NB4 (cell line): ENCODE measurements at regions not wholly inside any gene's neighbourhood (a gene's known extent, or its start where the extent isn't known, plus 50 kb on each side); places are given as distances from the start of the nearest gene placed in this dataset.
A peak's percentile ranks its signal among the peaks of the same experiment; 100 is the strongest.

Experiments
- DNase-seq: peaks from one replicate; pipeline ENCODE4 v3.0.0; 2010; ENCODE audit warnings: low read depth
- H3K4me3 ChIP-seq: one replicate; pipeline ENCODE4 v1.5.1; 2011; ENCODE audit warnings: mild to moderate bottlenecking, low read depth, low read length, moderate library complexity
- MYC ChIP-seq: IDR thresholded peaks from 2 replicates; pipeline ENCODE4 v1.6.1; 2011; ENCODE audit warnings: low read depth, low read length
- POLR2A ChIP-seq: IDR thresholded peaks from 2 replicates; pipeline ENCODE4 v1.6.1; 2011; ENCODE audit warnings: mild to moderate bottlenecking; ENCODE audit not compliant: insufficient read length; ENCODE audit errors: extremely low read depth
- TF ChIP-seq, protein P1 (sequence below): IDR thresholded peaks from one replicate; pipeline ENCODE4 v1.5.1; 2012; ENCODE audit warnings: low read depth, low read length
- TF ChIP-seq, protein P2 (sequence below): IDR thresholded peaks from 2 replicates; pipeline ENCODE4 v1.6.1; 2011; ENCODE audit warnings: low read depth, low read length

DNA sequence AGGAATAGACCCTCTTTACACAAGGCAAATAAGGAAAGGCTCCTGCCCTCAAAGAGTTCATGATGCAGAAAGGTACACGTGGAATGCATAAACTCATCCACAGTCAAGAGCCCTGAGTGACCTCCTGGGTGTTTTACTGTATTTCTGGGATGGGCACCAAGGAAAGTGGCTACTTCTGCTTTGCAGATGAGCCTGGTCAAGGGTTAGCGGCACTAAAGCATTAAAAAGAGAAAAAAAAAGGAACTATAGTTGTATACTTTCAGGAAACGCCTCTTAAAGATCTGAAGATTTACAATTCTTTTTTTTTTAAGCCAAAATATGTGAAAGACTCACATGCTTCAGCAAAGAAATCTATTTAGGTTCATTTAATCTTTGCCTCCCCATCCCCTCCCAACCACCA, 366.2 kb upstream of the PDE4D start:
- peak; percentile 69 for DNase-seq
- TF ChIP-seq, protein P1, sequence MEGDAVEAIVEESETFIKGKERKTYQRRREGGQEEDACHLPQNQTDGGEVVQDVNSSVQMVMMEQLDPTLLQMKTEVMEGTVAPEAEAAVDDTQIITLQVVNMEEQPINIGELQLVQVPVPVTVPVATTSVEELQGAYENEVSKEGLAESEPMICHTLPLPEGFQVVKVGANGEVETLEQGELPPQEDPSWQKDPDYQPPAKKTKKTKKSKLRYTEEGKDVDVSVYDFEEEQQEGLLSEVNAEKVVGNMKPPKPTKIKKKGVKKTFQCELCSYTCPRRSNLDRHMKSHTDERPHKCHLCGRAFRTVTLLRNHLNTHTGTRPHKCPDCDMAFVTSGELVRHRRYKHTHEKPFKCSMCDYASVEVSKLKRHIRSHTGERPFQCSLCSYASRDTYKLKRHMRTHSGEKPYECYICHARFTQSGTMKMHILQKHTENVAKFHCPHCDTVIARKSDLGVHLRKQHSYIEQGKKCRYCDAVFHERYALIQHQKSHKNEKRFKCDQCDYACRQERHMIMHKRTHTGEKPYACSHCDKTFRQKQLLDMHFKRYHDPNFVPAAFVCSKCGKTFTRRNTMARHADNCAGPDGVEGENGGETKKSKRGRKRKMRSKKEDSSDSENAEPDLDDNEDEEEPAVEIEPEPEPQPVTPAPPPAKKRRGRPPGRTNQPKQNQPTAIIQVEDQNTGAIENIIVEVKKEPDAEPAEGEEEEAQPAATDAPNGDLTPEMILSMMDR, result no peak
- H3K4me3 ChIP-seq, result no peak overlapping the region

DNA sequence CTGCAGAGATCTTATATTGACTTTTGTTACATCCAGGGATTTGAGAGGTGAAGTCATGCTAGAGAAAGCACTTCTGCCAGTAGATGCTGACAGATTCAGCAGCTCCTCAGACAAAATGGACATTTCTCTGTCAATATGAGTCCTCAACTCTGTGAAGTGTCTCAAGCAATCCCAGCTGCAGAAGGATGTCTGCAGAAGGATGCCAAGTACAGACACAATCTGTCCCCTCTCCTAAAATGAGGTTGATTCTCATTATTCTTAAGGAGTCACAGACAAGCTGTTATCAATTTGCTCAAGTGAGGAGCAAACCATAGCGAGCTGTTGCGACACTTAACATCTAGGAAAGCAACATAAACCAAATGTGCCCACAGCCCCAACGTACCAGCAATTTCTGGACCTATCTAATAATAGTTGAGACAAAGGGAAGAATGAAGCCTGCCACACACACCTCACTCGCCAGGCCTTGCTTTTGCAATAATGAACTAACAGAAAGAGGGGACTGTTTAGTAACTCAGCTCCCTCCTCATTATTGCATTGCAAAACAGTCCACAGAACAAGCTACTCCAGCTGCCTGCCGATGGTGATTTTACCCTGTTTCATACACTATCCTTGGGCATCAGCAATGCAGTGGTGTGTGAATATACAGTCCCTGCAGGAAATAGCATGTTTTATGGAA, 364.2 kb upstream of the PDE4D start:
- TF ChIP-seq, protein P1, result no peak
- TF ChIP-seq MYC, result peak; percentile 52
- no peak for TF ChIP-seq POLR2A
- peak; percentile 97 for DNase-seq
- peak overlapping the region; percentile 18 for H3K4me3 ChIP-seq

DNA sequence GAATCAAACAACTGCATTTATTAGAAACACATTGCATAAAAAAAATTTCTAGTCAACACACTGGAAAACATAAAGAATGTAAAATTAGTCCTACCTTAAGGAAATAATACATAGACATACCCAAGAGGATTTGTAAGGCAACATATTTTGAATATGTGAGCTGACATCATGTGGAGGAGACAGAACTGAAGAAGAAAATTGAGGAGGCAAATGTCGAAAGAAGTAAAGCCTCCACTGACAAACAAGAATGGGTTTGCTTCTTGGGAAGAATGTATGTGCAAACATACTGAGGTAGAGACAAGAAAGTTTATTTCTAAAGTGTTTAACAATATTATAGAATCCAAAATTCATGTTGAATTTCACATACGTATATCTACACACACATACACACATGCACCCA, 363.0 kb upstream of the PDE4D start:
- TF ChIP-seq, protein P2, sequence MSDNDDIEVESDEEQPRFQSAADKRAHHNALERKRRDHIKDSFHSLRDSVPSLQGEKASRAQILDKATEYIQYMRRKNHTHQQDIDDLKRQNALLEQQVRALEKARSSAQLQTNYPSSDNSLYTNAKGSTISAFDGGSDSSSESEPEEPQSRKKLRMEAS, result no peak
- TF ChIP-seq MYC (no peak), POLR2A (no peak)
- TF ChIP-seq, protein P1, result no peak
- H3K4me3 ChIP-seq, result no peak overlapping the region
- DNase-seq, result peak; percentile 65

DNA sequence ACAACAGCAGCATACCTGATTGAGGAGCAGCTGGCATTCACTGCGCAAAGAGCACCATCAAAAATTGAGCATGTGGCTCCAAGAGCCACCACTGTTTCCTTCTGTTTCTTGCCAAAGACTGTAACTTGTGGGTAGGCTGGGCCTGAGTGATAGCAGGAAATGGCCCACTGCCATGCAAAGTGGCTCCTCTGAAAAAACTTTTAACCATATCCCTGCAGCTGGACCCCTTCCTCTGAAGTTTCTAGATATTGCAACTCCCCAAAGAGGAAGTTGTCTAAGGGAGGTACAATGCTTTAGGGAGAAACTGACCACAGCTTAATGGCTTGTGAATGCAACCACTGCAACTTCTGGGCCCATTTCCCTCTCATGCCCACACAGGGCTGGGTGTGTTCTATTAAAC, 355.4 kb upstream of the PDE4D start:
- peak overlapping the region; percentile 87 for H3K4me3 ChIP-seq
- DNase-seq, result peak; percentile 97
- TF ChIP-seq MYC, result peak; percentile 89
- TF ChIP-seq, protein P1, result no peak
- TF ChIP-seq, protein P2, result peak; percentile 81
- peak; percentile 32 for TF ChIP-seq POLR2A

DNA sequence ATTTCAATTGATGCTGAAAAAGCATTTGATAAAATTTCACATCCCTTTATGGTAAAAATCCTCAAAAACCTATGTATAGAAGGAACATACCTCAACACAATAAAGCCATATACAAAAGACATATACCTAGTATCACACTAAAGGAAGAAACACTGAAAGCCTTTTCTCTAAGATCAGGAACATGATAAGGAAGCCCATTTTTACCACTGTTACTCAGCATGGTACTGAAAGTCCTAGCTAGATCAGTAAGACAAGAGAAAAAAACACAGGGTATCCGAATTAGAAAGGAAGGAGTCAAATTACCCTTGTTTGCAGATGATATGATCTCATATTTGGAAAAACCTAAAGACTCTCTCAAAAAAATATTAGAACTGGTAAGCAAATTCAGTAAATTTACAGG, 350.2 kb upstream of the PDE4D start:
- peak; percentile 57 for DNase-seq
- TF ChIP-seq, protein P1, result no peak
- TF ChIP-seq, protein P2, result no peak
- TF ChIP-seq MYC, result no peak
- no peak for TF ChIP-seq POLR2A

More for the DNA sequence above, 350.2 kb upstream of the PDE4D start:
- H3K4me3 ChIP-seq, result peak overlapping the region; percentile 30
